ENCODE measurements at regions not wholly inside any gene's neighbourhood (a gene's known extent, or its start where the extent isn't known, plus 50 kb on each side); places are given as distances from the start of the nearest gene placed in this dataset.
"Not testable (repeated sequence)": the region's sequence is repeated elsewhere in the genome, so short reads cannot be mapped to it uniquely, and the experiment has no call there.

- DNase-seq (ENCODE audit: low spot score), result no peak
These were observed 252.2 kb upstream of the PLPP4 start for GRCh38 chr10:120204877-120205276.

DNA sequence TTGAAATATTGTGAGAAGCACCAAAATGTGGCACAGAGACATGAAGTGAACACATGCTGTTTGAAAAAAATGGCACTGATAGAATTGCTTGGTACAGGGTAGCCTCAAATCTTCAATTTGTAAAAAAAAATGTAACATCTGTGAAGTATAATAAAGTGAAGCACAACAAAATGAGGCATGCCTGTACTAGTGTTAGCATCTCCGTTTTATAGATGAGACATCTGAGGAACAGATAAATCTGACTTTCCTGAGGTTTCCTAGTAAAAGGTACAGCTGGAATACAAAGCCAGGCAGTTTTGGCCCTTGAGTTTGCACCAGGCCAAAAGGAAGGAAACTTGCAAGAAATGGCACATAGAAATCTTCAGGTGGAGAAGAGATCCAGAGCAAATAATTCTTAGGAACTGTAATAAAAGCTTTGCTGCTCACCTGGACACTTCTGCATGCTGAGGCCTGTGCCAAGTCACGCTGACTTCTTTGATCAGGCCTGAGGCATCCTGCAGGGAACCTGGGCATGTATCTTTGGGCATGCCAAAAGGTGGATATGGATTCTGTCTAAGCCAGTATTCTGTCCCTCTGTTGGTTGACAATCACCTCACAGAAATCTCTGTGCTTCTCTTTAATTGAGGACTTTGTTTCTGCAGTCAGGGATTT lies 251.5 kb upstream of the PLPP4 start:
- no peak for DNase-seq (ENCODE audit: low spot score)

DNA sequence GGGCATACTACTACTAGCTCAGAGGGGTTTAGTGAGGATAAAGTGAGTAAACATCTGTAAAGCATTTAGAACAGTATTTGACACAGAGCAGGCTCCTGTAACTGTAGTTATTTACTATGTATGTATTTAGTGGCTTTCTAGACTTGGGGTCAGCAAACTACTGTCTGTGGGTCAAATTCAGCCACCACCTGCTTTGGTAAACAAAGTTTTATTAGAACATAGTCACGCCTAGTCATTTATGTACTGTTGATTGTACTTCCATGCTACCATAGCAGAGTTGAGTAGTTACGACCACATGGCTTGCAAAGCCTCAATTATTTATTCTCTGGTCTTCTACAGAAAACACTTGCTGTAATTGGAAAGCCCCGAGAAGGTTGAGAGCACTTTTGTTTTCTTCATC lies 248.5 kb upstream of the PLPP4 start:
- no peak for DNase-seq (ENCODE audit: low spot score)

DNA sequence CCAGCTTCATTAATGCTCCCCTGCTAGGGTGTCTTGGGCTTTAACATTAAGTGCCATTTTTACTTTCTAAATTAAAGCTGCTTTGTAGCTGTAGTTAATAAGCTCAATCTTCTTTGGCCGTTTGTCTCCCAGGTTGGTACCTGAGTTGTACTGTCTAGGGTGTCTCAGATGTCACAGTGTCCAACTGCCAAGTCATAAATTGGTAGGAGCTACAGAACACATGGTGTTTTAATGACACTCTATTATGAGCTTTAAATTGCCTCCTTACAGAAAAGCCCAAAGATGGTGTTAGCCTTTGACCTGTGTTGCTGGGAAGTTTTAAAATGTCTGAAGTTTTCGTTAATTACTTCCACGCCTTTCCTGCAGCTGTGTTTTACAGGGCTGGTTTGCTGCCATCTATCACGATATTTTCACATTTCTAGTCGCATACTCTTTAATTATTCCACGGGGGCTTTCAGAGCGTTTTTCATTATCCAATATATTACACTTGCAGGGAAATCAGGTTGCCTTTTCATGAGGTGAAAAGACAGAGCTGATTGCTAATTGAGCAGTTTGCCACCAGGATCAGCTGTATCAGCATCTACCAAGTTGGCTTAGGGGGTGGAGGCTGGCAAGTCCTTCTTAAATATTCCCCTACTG lies 247.8 kb upstream of the PLPP4 start:
- no peak for DNase-seq (ENCODE audit: low spot score)

DNA sequence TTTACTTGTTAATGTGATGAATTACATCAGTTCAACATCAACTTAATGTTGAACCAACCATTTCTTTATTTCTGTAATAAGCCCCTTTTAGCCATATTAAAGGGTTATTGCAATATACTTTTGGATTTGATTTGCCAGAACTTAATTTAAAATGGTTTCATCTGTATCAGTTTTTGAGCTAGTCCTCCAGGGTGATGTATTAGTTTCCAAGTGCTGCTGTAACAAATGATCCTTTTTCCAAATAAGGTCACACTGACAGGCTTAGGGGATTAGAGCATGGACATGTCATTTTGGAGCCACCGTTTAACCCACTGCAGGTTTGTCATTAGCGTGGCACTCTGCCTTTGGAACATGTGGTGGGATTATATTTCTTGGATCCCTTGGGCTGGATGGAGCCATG lies 244.8 kb upstream of the PLPP4 start:
- no peak for DNase-seq (ENCODE audit: low spot score)

DNA sequence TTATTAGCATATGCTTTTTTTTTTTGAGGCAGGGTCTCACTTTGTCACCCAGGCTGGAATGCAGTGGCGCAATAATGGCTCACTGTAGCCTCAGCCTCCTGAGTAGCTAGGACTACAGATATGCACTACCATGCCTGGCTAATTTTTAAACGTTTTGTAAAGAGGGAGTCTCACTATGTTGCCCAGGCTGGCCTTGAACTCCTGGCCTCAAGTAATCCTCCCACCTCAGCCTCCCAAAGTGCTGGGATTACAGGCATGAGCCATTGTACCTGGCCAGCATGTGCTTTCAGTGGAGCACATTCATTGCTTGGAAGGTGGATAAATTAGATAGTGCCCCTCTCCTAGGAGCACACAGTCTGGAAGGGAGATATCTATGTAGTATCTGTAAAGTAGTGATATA lies 243.7 kb upstream of the PLPP4 start:
- DNase-seq (ENCODE audit: low spot score), result not testable (repeated sequence)

- DNase-seq (ENCODE audit: low spot score), result no peak
These were observed 239.3 kb upstream of the PLPP4 start for GRCh38 chr10:120217736-120218135.

- DNase-seq (ENCODE audit: low spot score), result peak; percentile 62
These were observed 235.0 kb upstream of the PLPP4 start for GRCh38 chr10:120221873-120222485.

DNA sequence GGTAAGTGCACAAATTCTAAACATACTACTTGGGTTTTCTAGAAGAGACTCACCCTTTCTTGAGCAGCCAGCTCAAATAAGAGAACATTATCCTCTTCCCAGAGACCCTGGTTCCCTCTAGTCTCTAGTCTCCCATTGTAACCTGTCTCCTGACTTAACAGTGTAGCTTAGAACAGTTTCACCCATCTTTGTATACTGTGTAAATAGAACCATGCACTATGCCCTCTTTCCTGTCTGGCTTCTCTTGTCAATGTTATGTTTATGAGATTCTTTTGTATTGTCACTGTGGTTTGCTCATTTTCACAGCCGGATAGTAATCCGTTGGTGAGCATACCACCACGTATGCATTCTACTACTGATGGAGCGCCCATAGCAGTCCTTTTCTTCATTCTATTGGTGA lies 227.4 kb upstream of the PLPP4 start:
- DNase-seq (ENCODE audit: low spot score), result no peak

DNA sequence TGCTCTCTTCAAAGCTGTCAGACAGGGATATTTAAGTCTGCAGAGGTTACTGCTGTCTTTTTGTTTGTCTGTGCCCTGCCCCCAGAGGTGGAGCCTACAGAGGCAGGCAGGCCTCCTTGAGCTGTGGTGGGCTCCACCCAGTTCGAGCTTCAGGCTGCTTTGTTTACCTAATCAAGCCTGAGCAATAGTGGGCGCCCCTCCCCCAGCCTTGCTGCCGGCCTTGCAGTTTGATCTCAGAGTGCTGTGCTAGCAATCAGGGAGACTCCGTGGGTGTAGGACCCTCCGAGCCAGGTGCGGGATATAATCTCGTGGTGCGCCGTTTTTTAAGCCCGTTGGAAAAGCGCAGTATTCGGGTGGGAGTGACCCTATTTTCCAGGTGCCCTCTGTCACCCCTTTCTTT lies 217.3 kb upstream of the PLPP4 start:
- not testable (repeated sequence) for DNase-seq (ENCODE audit: low spot score)

- no peak for DNase-seq (ENCODE audit: low spot score)
These were observed 205.1 kb upstream of the PLPP4 start for GRCh38 chr10:120251821-120252442.

DNA sequence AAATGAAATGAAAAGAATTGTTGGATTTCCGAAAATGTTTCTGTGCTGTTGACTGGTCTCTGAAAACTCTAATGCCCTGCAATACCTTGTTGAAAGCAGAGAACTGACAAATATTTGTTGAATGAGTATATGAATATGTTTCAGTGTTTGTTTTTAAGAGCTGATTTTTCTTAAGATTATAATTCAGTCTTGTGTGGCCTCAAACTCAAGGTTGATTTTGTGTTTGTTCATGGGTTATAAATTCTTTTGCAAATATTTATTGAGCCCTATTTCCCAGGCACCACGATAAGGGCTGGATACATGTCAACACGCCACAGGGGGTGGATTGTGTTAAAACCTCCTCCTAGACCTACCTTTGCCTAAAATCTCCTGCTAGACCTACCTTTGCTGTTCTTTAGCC lies 203.9 kb upstream of the PLPP4 start:
- DNase-seq (ENCODE audit: low spot score), result no peak

DNA sequence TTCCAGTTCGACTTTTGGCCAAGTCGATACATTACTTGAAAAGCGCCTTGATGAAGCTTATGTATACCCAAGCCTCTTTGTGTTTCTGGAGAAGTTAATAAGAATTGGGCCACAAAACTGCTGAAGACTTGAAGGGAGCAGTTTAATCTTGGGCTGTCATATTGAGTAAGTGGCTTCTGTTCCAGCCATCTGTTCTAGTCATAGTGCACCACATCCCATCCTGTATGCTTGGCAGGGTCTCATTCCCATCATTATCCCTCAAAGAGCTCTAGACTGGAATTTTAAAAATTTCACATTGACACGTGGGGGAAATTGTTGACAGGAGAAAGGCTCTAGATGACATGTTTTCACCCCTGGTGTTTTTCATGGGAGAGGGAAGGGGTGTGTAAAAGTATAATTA lies 196.6 kb upstream of the PLPP4 start:
- DNase-seq (ENCODE audit: low spot score), result no peak

DNA sequence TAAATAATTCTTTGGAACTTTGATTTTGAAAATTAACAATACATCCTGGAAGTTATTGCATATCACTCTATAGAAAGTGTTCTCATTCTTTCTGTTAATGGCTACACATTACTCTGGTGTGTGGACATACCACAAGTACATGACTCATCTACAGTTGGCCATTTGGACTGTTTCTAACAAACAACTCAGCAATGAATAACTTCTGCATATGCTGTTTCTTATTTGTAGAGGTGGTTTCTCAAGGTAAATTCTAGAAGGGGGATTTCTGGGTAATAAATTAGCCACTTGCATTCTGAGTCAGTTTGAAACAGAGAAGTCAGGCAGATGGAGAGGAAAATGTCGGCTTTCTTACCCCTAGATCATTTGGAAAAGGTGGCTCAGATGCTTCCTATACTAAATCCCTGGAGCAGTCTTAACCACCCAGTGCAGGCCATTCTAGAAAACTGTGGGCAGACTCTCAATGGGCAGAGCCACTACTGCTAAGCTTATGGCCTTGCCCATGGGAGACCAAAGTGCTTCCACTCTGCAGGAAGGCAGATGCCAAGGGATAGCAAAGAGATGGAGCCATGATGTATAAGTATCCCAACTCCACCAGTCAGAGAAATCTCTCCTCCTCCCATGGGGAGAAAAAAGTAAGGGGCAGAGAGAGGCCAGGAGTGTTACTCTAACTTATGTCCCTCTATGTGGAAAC lies 194.0 kb upstream of the PLPP4 start:
- no peak for DNase-seq (ENCODE audit: low spot score)

GRCh38 chr10:120266022-120266421 lies 191.0 kb upstream of the PLPP4 start:
- no peak for DNase-seq (ENCODE audit: low spot score)

GRCh38 chr10:120270906-120271305 lies 186.1 kb upstream of the PLPP4 start:
- DNase-seq (ENCODE audit: low spot score), result no peak

DNA sequence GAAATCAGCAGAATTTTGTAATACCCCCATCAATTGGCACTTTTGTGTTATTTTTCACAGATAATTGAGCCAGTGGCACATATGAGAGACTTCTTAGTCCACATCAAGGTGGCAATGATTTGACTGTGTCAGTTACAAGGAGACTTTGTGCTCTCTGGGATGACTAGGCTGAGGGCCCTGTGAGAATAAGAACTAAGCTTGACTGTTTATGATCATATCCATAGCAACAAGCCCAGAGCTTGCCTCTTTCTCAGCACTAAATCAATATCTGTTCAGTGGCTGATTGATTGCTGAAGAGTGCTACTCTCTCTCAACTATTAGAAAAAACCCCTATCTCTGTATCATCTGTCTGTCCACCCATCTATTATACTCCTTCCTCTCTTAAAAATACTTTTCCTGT lies 185.3 kb upstream of the PLPP4 start:
- DNase-seq (ENCODE audit: low spot score), result no peak

DNA sequence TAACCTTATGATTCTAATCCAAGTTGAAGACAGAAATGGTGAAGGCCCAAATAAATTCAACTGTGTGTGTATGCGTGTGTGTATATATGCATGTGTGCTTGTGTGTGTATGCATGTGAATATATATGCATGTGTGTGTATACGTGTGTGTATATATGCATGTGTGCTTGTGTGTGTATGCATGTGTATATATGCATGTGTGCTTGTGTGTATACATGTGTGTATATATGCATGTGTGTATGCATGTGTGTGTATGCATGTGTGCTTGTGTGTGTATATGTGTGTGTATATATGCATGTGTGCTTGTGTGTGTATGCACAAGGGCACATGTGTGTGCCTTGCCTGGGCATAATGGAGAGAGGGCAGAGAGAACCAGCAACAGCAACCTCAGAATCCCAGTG lies 184.7 kb upstream of the PLPP4 start:
- no peak for DNase-seq (ENCODE audit: low spot score)

- no peak for DNase-seq (ENCODE audit: low spot score)
These were observed 179.0 kb upstream of the PLPP4 start for GRCh38 chr10:120278069-120278468.

GRCh38 chr10:120279196-120279595 lies 177.8 kb upstream of the PLPP4 start:
- DNase-seq (ENCODE audit: low spot score), result no peak

GRCh38 chr10:120282421-120282820 lies 174.6 kb upstream of the PLPP4 start:
- DNase-seq (ENCODE audit: low spot score), result no peak

GRCh38 chr10:120282846-120283492 lies 174.1 kb upstream of the PLPP4 start:
- DNase-seq (ENCODE audit: low spot score), result no peak

All from D341Med (cell line).